H7 (cell line): ENCODE measurements at regions not wholly inside any gene's neighbourhood (a gene's known extent, or its start where the extent isn't known, plus 50 kb on each side); places are given as distances from the start of the nearest gene placed in this dataset.

Experiments
- DNase-seq: peaks from one replicate; pipeline ENCODE4 v3.0.0; 2012
- H3K27me3 ChIP-seq: 2 replicates; pipeline ENCODE4 v1.6.0; 2011; ENCODE audit warnings: mild to moderate bottlenecking, low read length; ENCODE audit not compliant: control insufficient read depth, insufficient read depth
- H3K36me3 ChIP-seq: replicated peaks from 2 replicates; pipeline ENCODE4 v1.5.1; 2011; ENCODE audit warnings: low read length; ENCODE audit not compliant: control insufficient read depth, insufficient read depth
- H3K4me3 ChIP-seq: 2 replicates; pipeline ENCODE4 v1.5.1; 2011; ENCODE audit warnings: low read depth, mild to moderate bottlenecking, control low read depth, low read length, moderate library complexity; ENCODE audit not compliant: insufficient read depth

GRCh38 chrX:140360924-140361323 is 143.9 kb downstream of the SOX3 start:
- Histone ChIP-seq H3K4me3 (no peak overlapping the region), H3K36me3 (no peaks in the 10 kb centered on the region), H3K27me3 (peaks cover 6% of the 10 kb centered on the region)
- DNase-seq = peak; percentile 37

- Histone ChIP-seq H3K27me3 (peaks cover 8% of the 10 kb centered on the region), H3K36me3 (no peaks in the 10 kb centered on the region), H3K4me3 (no peak overlapping the region)
- DNase-seq = no peak
Measured at GRCh38 chrX:140360284-140360683, 144.6 kb downstream of the SOX3 start.

- no peaks in the 10 kb centered on the region for H3K36me3 ChIP-seq
- no peak overlapping the region for H3K4me3 ChIP-seq
- DNase-seq = no peak
- peaks cover 8% of the 10 kb centered on the region for H3K27me3 ChIP-seq
Measured at GRCh38 chrX:140355922-140356321, 148.9 kb downstream of the SOX3 start.

GRCh38 chrX:140355429-140355828 is 149.4 kb downstream of the SOX3 start:
- Histone ChIP-seq H3K4me3 (no peak overlapping the region), H3K36me3 (no peaks in the 10 kb centered on the region)
- no peak for DNase-seq

GRCh38 chrX:140354431-140355120 is 150.3 kb downstream of the SOX3 start:
- H3K27me3 ChIP-seq = peaks cover 8% of the 10 kb centered on the region
- DNase-seq = peak; percentile 30
- H3K4me3 ChIP-seq = no peak overlapping the region
- no peaks in the 10 kb centered on the region for H3K36me3 ChIP-seq

More at GRCh38 chrX:140355429-140355828, 149.4 kb downstream of the SOX3 start:
- H3K27me3 ChIP-seq = peaks cover 8% of the 10 kb centered on the region

GRCh38 chrX:140346729-140347128 is 158.1 kb downstream of the SOX3 start:
- Histone ChIP-seq H3K4me3 (no peak overlapping the region), H3K27me3 (no peaks in the 10 kb centered on the region), H3K36me3 (no peaks in the 10 kb centered on the region)
- DNase-seq = no peak

GRCh38 chrX:140343226-140343868 is 161.5 kb downstream of the SOX3 start:
- Histone ChIP-seq H3K36me3 (no peaks in the 10 kb centered on the region), H3K27me3 (no peaks in the 10 kb centered on the region), H3K4me3 (no peak overlapping the region)
- DNase-seq = no peak

- H3K36me3 ChIP-seq = no peaks in the 10 kb centered on the region
Measured at GRCh38 chrX:140342410-140342809, 162.5 kb downstream of the SOX3 start.

GRCh38 chrX:140337263-140337662 is 167.6 kb downstream of the SOX3 start:
- H3K36me3 ChIP-seq = no peaks in the 10 kb centered on the region
- DNase-seq = no peak
- H3K27me3 ChIP-seq = no peaks in the 10 kb centered on the region
- no peak overlapping the region for H3K4me3 ChIP-seq

More at GRCh38 chrX:140342410-140342809, 162.5 kb downstream of the SOX3 start:
- no peak for DNase-seq
- H3K27me3 ChIP-seq = no peaks in the 10 kb centered on the region
- H3K4me3 ChIP-seq = no peak overlapping the region

- DNase-seq = no peak
- Histone ChIP-seq H3K36me3 (no peaks in the 10 kb centered on the region), H3K27me3 (no peaks in the 10 kb centered on the region), H3K4me3 (no peak overlapping the region)
Measured at GRCh38 chrX:140318296-140318695, 186.6 kb downstream of the SOX3 start.

- H3K4me3 ChIP-seq = no peak overlapping the region
- H3K36me3 ChIP-seq = no peaks in the 10 kb centered on the region
- peak; percentile 9 for DNase-seq
- H3K27me3 ChIP-seq = no peaks in the 10 kb centered on the region
Measured at GRCh38 chrX:140317462-140317861, 187.4 kb downstream of the SOX3 start.

- no peaks in the 10 kb centered on the region for H3K27me3 ChIP-seq
- DNase-seq = no peak
- H3K36me3 ChIP-seq = no peaks in the 10 kb centered on the region
- no peak overlapping the region for H3K4me3 ChIP-seq
Measured at GRCh38 chrX:140298960-140299825, 205.7 kb downstream of the SOX3 start.

GRCh38 chrX:140297273-140297672 is 207.6 kb downstream of the SOX3 start:
- Histone ChIP-seq H3K36me3 (no peaks in the 10 kb centered on the region), H3K4me3 (no peak overlapping the region), H3K27me3 (no peaks in the 10 kb centered on the region)
- DNase-seq = no peak

- no peak for DNase-seq
- H3K36me3 ChIP-seq = no peaks in the 10 kb centered on the region
- no peak overlapping the region for H3K4me3 ChIP-seq
- H3K27me3 ChIP-seq = no peaks in the 10 kb centered on the region
Measured at GRCh38 chrX:140292961-140293360, 211.9 kb downstream of the SOX3 start.

- H3K4me3 ChIP-seq = no peak overlapping the region
- H3K36me3 ChIP-seq = no peaks in the 10 kb centered on the region
- H3K27me3 ChIP-seq = no peaks in the 10 kb centered on the region
- DNase-seq = no peak
Measured at GRCh38 chrX:140292188-140292587, 212.7 kb downstream of the SOX3 start.
